ENCODE measurements at regions not wholly inside any gene's neighbourhood (a gene's known extent, or its start where the extent isn't known, plus 50 kb on each side); places are given as distances from the start of the nearest gene placed in this dataset.

- DNase-seq: no peak
These were observed 707.8 kb downstream of the TUSC7 start for GRCh38 chr3:117417411-117417810.

- DNase-seq: no peak
These were observed 717.5 kb downstream of the TUSC7 start for GRCh38 chr3:117427081-117427480.

- DNase-seq: no peak
These were observed 723.8 kb downstream of the TUSC7 start for GRCh38 chr3:117433427-117433826.

GRCh38 chr3:117434661-117435412, 725.3 kb downstream of the TUSC7 start:
- no peak for DNase-seq

GRCh38 chr3:117435506-117435905, 725.9 kb downstream of the TUSC7 start:
- DNase-seq: no peak

- peak; percentile 93 for DNase-seq
These were observed 730.2 kb downstream of the TUSC7 start for GRCh38 chr3:117439812-117440211.

- no peak for DNase-seq
These were observed 732.3 kb downstream of the TUSC7 start for GRCh38 chr3:117441851-117442250.

GRCh38 chr3:117442566-117442965, 733.0 kb downstream of the TUSC7 start:
- DNase-seq: no peak

- DNase-seq: no peak
These were observed 733.4 kb downstream of the TUSC7 start for GRCh38 chr3:117443014-117443413.

GRCh38 chr3:117444175-117444574, 734.6 kb downstream of the TUSC7 start:
- no peak for DNase-seq

GRCh38 chr3:117447419-117447818, 737.8 kb downstream of the TUSC7 start:
- no peak for DNase-seq

GRCh38 chr3:117450026-117450425, 740.4 kb downstream of the TUSC7 start:
- no peak for DNase-seq

- peak; percentile 37 for DNase-seq
These were observed 744.7 kb downstream of the TUSC7 start for GRCh38 chr3:117454254-117454653.

- no peak for DNase-seq
These were observed 745.3 kb downstream of the TUSC7 start for GRCh38 chr3:117454908-117455307.

GRCh38 chr3:117455782-117456181, 746.2 kb downstream of the TUSC7 start:
- no peak for DNase-seq

- DNase-seq: no peak
These were observed 753.9 kb downstream of the TUSC7 start for GRCh38 chr3:117463276-117464115.

- no peak for DNase-seq
These were observed 762.3 kb downstream of the TUSC7 start for GRCh38 chr3:117471831-117472230.

- peak; percentile 64 for DNase-seq
These were observed 764.5 kb downstream of the TUSC7 start for GRCh38 chr3:117473981-117474538.

GRCh38 chr3:117476572-117476971, 767.0 kb downstream of the TUSC7 start:
- DNase-seq: no peak

- DNase-seq: no peak
These were observed 767.7 kb downstream of the TUSC7 start for GRCh38 chr3:117477214-117477755.

- DNase-seq: no peak
These were observed 769.5 kb downstream of the TUSC7 start for GRCh38 chr3:117479095-117479494.

- DNase-seq: no peak
These were observed 770.9 kb downstream of the TUSC7 start for GRCh38 chr3:117480525-117480924.

- DNase-seq: no peak
These were observed 771.4 kb downstream of the TUSC7 start for GRCh38 chr3:117480972-117481371.

- DNase-seq: no peak
These were observed 774.3 kb downstream of the TUSC7 start for GRCh38 chr3:117483839-117484238.

Measured in NCI-H1092 treated with DMSO at 0.1 percent for 48 hours (cell line).